H1 (cell line): ENCODE measurements at regions not wholly inside any gene's neighbourhood (a gene's known extent, or its start where the extent isn't known, plus 50 kb on each side); places are given as distances from the start of the nearest gene placed in this dataset.

Experiments
- ASH2L ChIP-seq: fragments of 200-600, 300-600 bp; sonication (generic); IDR thresholded peaks from one replicate; pipeline ENCODE4 v1.7.1; 2017; ENCODE audit warnings: low read length
- CEBPB ChIP-seq: IDR thresholded peaks from 2 replicates; pipeline ENCODE4 v1.6.1; 2012; ENCODE audit warnings: low read depth, low read length
- CHD7 ChIP-seq: fragments of 300-600 bp; sonication (generic); IDR thresholded peaks from 2 replicates; pipeline ENCODE4 v1.7.1; 2012; ENCODE audit warnings: low read length, moderate library complexity, mild to moderate bottlenecking, inconsistent platforms; ENCODE audit not compliant: insufficient replicate concordance
- GTF2F1 ChIP-seq: IDR thresholded peaks from 2 replicates; pipeline ENCODE4 v1.6.1; 2012; ENCODE audit warnings: low read depth, low read length, improper control_type of control experiment, borderline replicate concordance
- NANOG ChIP-seq: IDR thresholded peaks from 2 replicates; pipeline ENCODE4 v1.6.1; 2011; ENCODE audit warnings: low read length, low read depth, mild to moderate bottlenecking, inconsistent platforms; ENCODE audit not compliant: insufficient read depth, poor library complexity, severe bottlenecking
- SIRT6 ChIP-seq: IDR thresholded peaks from one replicate; pipeline ENCODE4 v1.7.1; 2012; ENCODE audit warnings: low read length, inconsistent platforms
- TCF12 ChIP-seq: IDR thresholded peaks from 2 replicates; pipeline ENCODE4 v1.6.1; 2011; ENCODE audit warnings: low read depth, mild to moderate bottlenecking, low read length
- TEAD4 ChIP-seq: IDR thresholded peaks from 2 replicates; pipeline ENCODE4 v1.6.1; 2012; ENCODE audit warnings: low read depth, low read length, inconsistent platforms, mixed read lengths
- YY1 ChIP-seq: IDR thresholded peaks from 2 replicates; pipeline ENCODE4 v1.6.1; 2011; ENCODE audit warnings: low read depth, mild to moderate bottlenecking, low read length

GRCh38 chr4:122328893-122329292, 49.9 kb upstream of the ADAD1 start (continued):
- TF ChIP-seq CHD7 (no peak), GTF2F1 (no peak), TEAD4 (no peak), SIRT6 (no peak), ASH2L (no peak), YY1 (no peak), TCF12 (no peak), NANOG (no peak), CEBPB (no peak)
